Stimulated activated CD4-positive, alpha-beta T cell treated with anti-CD3 and anti-CD28 coated beads, TNF-alpha, amount 100 ng/mL, for 4 hours (primary cell): ENCODE measurements at regions not wholly inside any gene's neighbourhood (a gene's known extent, or its start where the extent isn't known, plus 50 kb on each side); places are given as distances from the start of the nearest gene placed in this dataset.
"Not testable (repeated sequence)": the region's sequence is repeated elsewhere in the genome, so short reads cannot be mapped to it uniquely, and the experiment has no call there.

ENCODE experiments used
- DNase-seq, 3 experiments: peaks; one replicate each; pipeline ENCODE4 v3.0.0-alpha.2; 2020; ENCODE audit warnings: low read depth in 3 of 3

DNA sequence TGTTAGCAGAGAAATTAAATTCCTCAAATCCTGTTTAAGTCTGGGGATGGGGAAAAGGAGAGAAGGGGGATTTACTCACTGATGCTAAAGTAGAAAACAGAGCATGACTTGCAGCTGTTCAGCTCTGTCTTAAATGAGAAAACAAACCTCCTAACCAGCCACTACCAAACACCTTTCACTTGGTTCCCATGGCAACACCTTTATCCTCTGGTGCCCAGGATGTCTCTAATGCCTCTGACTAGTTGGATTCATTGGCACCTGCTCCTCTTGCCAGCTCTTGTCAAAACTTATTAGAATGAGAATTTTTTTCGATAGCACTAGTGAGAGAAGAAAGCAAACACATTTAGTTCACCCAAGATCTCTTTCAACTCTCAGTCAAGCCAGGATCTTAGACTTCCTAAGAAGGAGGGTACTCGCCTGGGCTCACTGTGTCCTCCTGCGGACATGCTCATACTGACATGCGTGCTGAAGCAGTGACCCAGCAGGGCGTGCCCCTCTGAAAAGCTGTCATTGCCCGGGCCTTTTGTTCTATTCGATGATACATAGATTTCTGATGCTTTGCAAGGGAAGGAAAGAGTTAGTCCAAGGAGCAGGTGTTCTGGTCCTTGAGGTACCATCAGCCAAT, 656.0 kb upstream of the CELF4 start:
- no peak for DNase-seq

DNA sequence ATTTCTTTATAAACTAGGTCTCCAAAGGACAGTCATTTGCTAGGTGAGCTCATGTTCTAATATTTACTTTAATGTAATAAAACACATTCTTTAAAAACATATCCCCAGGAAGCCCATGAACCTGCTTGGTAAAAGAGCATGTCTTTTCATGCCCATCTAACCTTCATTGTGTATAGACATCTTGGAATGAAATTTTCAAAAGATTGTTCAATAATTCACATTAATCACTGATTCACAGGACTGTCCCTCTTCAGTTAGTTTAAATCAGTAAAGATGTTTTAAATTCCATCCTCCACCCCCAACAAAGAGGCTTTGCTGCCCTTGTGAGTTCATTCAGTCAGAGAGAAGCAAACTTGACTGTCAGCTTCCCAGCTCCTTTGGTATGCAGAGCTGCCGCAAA, 633.4 kb upstream of the CELF4 start:
- no peak for DNase-seq

DNA sequence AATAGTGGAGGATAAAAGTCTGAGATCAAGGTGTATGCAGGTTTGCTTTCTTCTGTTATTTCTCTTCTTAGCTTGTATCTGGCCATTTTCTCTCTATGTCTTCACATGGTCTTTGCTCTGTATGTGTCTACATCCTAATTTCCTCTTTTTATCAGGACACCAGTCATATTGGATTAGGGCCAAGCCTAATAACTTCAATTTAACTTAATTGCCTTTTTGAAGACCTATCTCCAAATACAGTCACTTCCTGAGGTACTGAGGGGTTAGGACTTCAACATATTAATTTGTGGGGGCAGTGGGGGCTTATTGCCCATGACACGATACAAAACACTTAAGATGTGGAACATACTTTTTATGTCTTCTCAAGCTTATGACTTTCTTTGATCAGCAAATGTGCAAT, 632.9 kb upstream of the CELF4 start:
- no peak for DNase-seq

DNA sequence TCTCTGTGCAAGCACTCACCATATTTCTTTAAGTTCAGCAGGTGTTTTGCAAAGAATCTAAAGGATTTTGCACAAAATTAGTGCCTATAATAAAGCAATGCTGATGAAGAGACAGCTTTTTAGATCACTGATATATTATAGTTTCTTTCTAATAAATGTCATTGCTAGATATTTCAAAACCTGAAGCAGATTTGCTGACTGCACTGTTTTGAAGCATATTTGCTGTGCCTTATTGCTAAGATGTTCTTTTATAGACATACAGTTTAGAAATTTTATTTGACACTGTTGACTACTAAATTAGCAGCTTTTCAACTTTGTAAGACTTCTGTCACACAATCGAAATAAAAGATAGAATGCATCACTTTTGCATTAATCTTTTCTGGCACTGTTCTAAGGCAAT, 620.9 kb upstream of the CELF4 start:
- DNase-seq: no peak

DNA sequence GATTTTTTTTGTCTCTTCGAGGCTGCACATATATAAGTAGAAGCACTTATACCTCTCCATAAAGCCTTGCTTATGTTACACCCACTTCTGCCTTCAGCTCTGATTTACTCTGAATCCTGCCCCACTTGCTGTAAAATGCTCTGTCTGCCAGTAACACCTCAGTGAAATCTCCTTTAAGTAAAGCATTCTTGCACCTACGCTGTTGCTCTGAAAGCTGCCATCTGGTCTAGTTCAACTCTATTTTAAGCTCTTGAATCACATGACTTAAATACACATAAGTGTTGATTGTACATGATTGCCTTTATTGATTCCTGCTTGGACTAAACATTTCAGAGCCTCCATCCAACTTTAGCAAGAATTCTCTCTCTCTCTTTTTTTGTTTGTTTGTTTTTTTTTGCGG, 609.0 kb upstream of the CELF4 start:
- DNase-seq: no peak

DNA sequence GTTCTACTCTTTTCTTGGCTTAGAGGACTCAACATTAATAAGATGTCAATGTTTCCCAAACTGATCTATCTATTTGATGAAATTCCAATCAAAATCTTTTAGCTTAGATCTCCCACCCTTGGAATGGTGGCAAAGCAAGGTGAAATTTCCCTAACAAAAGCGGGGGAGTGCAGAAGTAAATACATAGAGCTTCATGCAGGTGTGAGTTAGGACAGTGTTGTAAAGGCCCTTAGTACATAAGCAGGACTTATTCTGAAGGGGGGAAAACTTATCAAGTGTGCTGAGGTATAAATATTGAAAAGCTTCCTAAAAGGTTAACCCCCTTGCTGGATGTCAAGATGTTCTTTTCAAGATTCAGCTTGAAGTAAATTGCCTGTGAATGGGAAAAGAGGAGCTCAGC, 608.6 kb upstream of the CELF4 start:
- DNase-seq: no peak

DNA sequence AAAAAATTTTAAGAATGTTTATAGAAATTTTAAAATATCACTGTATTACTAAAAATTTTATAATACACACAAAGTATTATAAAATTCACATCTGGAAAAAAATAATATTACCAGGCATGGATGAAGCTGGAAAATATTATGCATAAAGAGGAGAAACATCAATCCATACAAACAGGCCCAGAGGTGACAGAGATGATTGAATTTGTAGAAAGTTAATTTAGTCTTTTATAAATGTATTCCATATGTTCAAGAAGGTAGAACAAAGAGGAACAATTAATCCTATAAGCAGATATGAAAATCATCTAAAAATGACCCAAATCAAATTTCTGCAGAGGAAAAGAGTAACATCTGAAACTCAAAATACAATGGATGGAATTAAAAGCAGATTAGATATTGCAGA, 605.2 kb upstream of the CELF4 start:
- DNase-seq: no peak

DNA sequence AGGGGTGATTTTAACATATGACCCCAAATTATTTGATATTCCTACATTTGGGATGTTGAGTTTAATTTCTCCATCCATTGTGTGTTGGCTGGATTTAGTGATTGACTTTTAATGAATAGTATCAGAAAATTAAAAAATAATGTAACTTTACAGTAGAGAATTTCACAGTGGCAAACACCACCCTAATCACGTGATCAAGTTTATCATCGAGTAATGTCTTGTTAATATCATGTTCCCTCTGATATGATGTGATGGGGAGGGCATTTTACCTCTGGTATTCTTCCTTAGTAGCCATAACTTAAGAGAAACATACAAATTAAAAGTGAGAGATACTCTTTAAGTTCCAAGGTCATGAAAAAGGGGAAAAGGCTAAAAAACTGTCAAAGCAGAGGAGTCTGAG, 602.0 kb upstream of the CELF4 start:
- no peak for DNase-seq

DNA sequence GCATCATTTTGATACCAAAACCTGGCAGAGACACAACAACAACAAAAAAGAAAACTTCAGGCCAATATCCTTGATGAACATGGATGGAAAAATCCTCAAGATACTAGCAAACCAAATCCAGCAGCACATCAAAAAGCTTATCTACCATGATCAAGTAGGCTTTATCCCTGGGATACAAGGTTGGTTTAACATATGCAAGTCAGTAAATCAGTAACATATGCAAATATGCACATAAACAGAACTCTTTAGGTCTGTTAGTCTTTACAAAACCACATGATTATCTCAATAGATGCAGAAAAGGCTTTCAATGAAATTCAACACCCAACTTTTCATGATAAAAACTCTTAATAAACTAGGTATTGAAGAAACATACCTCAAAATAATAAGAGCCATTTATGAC, 587.5 kb upstream of the CELF4 start:
- not testable (repeated sequence) for DNase-seq

DNA sequence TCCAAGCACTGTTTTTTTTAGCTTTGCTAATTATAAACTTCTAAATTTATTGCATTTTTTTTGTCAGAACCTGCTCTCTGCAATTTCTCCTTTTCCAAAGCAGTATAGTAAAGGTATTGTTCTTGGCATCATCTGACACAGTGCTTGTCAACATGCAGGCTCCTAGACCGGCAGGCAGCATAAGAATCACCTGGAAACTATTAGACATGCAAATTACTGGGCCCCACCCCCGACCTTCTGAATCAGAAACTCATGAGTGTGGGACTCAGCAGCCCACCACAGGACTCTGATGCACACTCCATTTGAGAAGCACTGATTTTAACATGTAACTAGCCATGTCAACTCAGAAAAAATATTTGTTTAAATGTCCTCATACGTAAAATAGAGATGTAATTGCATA, 551.1 kb upstream of the CELF4 start:
- DNase-seq: no peak

DNA sequence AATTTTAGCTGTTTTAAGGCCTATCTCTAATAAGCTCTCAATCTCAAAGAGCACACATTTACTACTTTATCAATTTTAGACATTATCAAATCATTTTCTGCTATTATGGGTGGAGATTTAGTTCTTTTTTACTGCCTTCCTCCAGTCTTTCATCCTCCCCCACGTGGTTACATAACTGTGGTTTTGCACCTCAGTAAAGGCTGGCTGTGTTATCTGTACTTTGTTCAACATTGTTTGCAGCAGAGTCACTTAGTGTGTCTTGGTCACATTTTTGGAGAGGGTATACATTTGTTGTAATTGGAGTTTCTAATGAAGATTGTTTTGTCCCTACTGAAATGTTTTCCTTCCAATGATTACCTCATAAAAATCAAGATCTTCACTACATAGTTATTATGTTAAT, 549.6 kb upstream of the CELF4 start:
- DNase-seq: no peak

DNA sequence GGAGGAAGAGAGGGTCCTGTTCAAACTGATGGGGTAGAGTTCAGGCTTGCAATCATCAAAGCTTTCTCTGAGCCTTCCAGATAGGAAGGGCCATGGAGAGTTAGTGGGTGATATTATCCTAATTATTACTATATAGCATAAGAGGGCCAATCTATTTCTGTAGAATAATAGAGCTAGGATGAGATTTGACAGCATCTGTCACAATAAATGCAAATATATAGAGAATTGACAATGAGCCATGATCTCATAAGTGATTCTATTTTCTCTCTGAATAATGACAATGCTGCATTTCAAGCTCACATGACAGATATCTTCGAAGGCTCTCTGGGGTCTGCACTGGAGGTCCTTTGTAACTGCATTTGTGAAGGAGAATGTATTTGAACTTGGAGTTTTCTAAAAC, 521.9 kb upstream of the CELF4 start:
- no peak for DNase-seq

DNA sequence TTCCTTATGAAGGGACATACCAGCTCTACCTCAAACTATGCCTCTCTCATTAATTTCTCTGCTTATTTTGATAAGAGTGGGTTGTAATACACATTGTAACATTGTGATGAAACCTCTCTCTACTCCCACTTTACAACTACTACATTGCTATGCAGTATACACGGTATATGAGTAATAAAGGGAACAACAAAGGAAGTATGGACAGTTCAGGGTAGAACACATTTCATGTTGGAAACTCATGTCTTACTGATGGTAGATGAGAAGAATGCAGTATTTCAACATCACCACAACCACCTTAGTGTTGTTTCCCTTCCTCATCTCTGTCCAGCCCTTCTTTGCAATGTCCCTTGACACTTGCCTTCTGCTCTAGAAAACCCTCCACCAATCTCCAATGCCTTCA, 515.9 kb upstream of the CELF4 start:
- no peak for DNase-seq

DNA sequence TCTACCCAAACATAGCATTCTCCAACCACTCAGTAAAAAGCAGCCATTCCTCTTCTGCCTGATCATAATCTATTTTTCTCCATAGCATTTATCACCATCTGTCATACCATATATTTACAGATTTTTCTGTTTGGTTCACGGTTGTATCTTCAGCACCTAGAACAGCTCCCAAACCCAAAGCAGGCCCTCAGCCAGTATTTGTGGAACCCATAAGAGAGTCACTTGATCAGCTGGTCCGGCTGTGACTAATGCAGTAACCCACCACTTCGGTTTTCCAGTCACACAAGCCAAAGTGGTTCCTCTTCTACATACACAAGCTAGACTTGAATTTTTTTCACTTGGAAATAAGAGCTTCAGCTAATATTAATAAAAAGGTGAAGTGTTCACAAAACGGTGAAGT, 511.6 kb upstream of the CELF4 start:
- no peak for DNase-seq

DNA sequence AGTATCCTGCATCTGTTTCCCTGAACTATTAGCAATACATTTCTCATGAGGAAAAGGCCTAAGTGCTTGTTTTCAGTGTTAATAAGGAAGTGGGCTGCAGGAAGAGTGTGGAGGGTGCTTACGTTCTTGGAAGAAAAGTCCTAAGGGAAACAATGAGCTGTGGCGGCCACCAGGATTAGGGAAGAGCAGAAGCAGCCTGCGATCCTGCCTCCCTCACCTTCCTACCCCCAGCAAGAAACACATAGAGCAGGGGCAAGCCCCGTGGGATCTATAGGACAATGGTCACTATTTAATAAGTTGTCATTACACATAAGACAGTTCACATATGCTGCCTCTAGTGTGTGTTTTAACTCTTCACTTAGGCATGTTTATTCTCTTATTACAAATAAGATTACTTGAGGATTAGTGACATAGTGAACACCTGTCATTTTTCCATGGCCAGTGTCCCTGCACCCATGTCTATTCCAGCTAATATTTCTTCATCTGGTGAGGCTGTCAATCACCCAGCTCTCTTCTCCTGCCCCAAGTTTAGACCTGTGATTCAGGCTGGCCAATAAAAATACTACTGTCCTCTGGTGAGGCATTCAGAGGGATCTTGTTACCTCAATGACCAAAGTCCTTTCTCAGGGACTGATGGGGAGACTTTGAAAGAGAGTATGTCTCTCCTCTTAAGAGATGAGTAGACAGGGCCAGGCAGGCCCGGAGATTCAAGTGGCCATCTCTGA, 510.9 kb upstream of the CELF4 start:
- no peak for DNase-seq

DNA sequence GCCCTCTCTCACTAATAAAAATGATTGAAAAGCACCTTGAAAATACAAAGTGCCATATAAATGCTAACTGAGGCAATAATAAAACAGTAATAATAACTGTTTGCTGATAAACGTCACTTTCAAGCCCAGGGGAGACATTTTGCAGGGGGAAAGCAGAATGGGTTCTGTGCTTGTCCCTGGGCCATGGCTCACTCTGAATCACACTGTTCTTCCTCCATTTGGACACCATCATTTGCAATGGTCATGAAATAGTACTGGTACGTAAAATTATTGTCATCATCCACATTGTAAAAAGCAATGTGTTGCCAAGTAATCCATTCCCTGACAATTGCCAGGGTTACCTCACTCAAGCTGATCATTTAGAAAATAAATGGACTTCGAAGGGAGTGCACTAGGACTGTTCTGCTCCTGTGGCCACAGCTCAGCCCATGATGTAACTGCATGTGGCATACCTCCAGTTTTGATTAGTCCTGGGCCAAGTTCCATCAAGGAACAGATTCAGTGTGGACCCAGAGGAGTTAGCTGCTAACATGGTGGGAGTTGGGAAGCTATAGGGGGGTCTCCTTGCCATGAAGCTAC, 508.8 kb upstream of the CELF4 start:
- DNase-seq: no peak

DNA sequence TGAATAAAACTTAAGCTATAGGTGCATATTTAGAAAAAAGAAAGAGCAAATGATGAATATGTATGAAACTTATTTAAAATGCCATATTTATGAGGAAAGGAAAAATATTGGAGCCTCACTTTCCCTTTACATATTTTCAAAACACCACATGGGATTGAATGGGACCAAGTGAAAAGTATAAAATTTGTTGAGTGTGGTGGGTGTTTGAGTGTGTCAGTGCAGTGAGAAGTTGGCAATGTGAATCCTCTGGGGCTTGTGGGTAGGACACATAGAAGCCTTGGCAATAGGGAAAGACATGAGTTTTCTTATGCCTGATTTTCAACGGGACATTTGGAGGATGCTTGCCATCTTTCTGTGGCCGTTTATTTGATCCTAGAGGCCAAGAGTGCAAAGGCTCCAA, 502.2 kb upstream of the CELF4 start:
- no peak for DNase-seq

DNA sequence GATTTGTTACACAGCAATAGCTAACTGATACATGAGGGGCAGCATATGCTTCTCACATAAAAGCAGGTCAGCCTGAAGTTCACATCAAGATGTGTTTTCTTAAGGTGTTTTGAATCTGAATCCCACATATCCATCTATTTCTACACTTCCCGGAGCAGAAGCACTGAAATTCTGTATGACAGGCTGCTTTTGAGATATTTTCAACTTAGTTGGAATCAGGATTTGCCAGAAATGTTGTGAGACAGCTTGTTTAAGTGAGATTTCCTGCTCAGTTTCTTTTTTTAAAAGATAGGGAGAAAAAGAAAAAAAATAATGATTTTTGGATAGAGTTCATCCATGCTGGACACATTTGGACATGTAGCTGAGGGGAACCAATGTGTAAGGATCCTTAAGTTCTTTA, 501.5 kb upstream of the CELF4 start:
- no peak for DNase-seq

DNA sequence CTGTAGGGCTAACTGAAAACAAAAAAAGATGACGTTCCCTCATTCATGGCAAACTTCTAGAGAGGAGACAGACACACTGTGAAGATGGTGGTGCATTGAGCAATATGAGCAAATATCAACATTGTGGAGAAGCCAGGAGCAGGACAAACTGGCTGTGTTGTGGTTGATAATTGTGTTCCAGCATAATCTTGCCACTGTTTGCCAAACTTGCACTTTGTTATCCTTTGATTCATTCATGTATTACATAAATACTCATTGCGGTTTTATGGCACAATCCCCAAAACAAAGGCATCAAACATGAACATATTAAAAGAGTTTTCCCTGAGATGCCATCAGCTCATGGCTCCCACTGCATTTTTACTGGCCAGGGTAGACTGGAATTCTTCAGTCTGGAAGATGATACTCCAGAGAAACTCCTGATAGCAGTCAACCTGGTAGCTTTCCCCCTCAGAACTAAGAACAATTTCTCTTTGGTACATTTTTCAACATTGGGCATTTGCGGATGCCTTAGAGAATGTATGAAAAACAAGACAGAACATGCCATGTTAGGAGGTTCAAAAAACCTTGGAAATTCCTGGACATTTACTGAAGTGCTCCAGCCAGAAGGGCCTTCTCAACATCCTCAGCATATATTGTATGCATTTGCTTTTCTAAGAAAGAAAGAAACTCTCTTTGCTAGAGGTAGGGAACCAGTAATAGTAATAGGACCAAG, 487.4 kb upstream of the CELF4 start:
- no peak for DNase-seq

DNA sequence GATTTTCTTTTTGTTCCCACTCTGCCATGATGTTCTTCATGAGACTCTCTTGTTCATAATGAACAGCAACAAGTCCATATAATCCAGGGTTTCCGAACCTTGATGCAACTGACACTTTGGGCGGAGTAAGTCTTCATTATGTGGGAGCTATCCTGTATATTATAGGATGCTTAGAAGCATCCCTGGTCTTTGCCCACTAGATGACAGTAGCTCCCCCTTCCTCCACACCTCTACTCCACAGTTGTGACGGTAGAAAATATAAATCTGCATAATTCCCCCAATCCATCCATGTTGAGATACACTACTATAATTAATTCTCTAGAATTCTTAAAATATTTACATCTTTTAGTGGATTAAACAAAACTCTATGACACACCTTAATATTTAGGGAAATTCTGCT, 482.2 kb upstream of the CELF4 start:
- no peak for DNase-seq

DNA sequence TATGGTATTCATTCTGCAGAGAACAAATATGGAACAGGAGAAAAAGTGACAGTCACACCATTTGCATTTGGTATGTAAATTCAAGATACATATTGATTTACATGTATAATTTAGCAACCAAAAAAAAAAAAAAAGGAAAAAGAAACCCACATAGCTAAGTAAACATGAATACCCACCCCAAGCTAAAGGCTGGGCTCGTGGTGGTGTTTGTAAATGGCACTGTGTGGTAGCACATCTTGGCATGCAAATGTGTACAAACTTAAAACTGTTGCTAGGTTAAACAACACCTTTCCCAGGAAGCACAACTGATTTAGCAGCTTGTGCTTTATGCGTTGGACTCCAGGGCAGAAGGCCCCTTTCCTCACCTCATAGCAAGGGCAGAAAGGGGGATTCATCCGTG, 481.1 kb upstream of the CELF4 start:
- DNase-seq: no peak

DNA sequence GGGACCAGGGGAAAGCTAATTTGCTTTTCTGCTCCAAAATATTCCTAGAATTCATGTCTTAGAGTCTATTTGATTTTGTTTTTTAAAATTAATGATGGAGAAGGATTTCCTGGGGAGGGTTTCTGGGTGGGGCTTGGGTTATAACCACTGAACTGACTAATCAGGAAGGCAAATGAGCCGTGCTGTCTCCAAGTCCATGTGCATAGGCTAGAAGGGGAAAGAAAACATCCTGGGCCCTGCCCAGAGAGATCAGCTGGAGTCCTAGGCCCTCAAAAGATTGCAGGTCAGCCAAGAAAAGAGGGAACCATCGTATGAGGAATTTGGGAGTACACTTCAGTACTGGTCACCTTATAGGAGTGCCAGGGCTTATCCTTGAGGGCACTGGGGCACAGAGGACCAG, 480.2 kb upstream of the CELF4 start:
- DNase-seq: no peak
